WERI-Rb-1 (cell line): ENCODE measurements at regions not wholly inside any gene's neighbourhood (a gene's known extent, or its start where the extent isn't known, plus 50 kb on each side); places are given as distances from the start of the nearest gene placed in this dataset.

Source experiments
- DNase-seq: peaks from one replicate; pipeline ENCODE4 v3.0.0-alpha.2; 2020
- H3K27ac ChIP-seq: fragments of 250-450 bp; sonication (Bioruptor Pico); 2 replicates; pipeline ENCODE4 v1.5.1; 2020; ENCODE audit warnings: mild to moderate bottlenecking, moderate library complexity
- H3K27me3 ChIP-seq: fragments of 250-450 bp; sonication (Bioruptor Pico); 2 replicates; pipeline ENCODE4 v1.5.1; 2021; ENCODE audit warnings: mild to moderate bottlenecking, low read depth, moderate library complexity; ENCODE audit not compliant: insufficient read depth, severe bottlenecking
- H3K36me3 ChIP-seq: fragments of 250-450 bp; sonication (Bioruptor Pico); 2 replicates; pipeline ENCODE4 v1.5.1; 2020; ENCODE audit warnings: mild to moderate bottlenecking, moderate library complexity
- H3K4me3 ChIP-seq: 2 replicates; pipeline ENCODE4 v1.5.1; 2011; ENCODE audit warnings: low read depth, mild to moderate bottlenecking, control low read depth, low read length
- H3K9me3 ChIP-seq: fragments of 250-450 bp; sonication (Bioruptor Pico); 2 replicates; pipeline ENCODE4 v1.5.1; 2021; ENCODE audit warnings: mild to moderate bottlenecking, moderate library complexity; ENCODE audit not compliant: severe bottlenecking
- CTCF ChIP-seq: IDR thresholded peaks from 2 replicates; pipeline ENCODE4 v1.5.1; 2011; ENCODE audit warnings: low read depth, mild to moderate bottlenecking, control low read depth, inconsistent platforms, low read length

GRCh38 chr1:95547005-95547404 is 313.0 kb downstream of the RWDD3 start:
- no peaks in the 10 kb centered on the region for H3K27me3 ChIP-seq
- no peak overlapping the region for H3K27ac ChIP-seq
- no peaks in the 10 kb centered on the region for H3K36me3 ChIP-seq
- TF ChIP-seq CTCF = no peak
- H3K9me3 ChIP-seq = no peaks in the 10 kb centered on the region
- no peak overlapping the region for H3K4me3 ChIP-seq
- no peak for DNase-seq

GRCh38 chr1:95548211-95548610 is 314.2 kb downstream of the RWDD3 start:
- no peak for TF ChIP-seq CTCF
- Histone ChIP-seq H3K9me3 (no peaks in the 10 kb centered on the region), H3K4me3 (no peak overlapping the region), H3K27ac (no peak overlapping the region), H3K27me3 (no peaks in the 10 kb centered on the region), H3K36me3 (no peaks in the 10 kb centered on the region)
- DNase-seq = no peak

GRCh38 chr1:95551201-95551600 is 317.2 kb downstream of the RWDD3 start:
- Histone ChIP-seq H3K27me3 (no peaks in the 10 kb centered on the region), H3K36me3 (no peaks in the 10 kb centered on the region), H3K9me3 (no peaks in the 10 kb centered on the region), H3K4me3 (no peak overlapping the region), H3K27ac (no peak overlapping the region)
- no peak for TF ChIP-seq CTCF
- no peak for DNase-seq

GRCh38 chr1:95553595-95553994 is 319.6 kb downstream of the RWDD3 start:
- no peak overlapping the region for H3K4me3 ChIP-seq
- peaks cover 3% of the 10 kb centered on the region for H3K9me3 ChIP-seq
- no peak for DNase-seq
- H3K27ac ChIP-seq = no peak overlapping the region
- H3K36me3 ChIP-seq = no peaks in the 10 kb centered on the region
- TF ChIP-seq CTCF = no peak
- no peaks in the 10 kb centered on the region for H3K27me3 ChIP-seq

- Histone ChIP-seq H3K27ac (no peak overlapping the region), H3K9me3 (peaks cover 3% of the 10 kb centered on the region), H3K27me3 (no peaks in the 10 kb centered on the region), H3K36me3 (no peaks in the 10 kb centered on the region), H3K4me3 (no peak overlapping the region)
- TF ChIP-seq CTCF = no peak
- no peak for DNase-seq
Observed at GRCh38 chr1:95554408-95554807, 320.4 kb downstream of the RWDD3 start.

GRCh38 chr1:95558791-95559190 is 324.8 kb downstream of the RWDD3 start:
- DNase-seq = no peak
- H3K27ac ChIP-seq = no peak overlapping the region
- H3K9me3 ChIP-seq = peaks cover 3% of the 10 kb centered on the region
- no peaks in the 10 kb centered on the region for H3K36me3 ChIP-seq
- H3K27me3 ChIP-seq = no peaks in the 10 kb centered on the region
- TF ChIP-seq CTCF = no peak
- H3K4me3 ChIP-seq = no peak overlapping the region
